Iris pigment epithelial cell (primary cell): ENCODE measurements at regions not wholly inside any gene's neighbourhood (a gene's known extent, or its start where the extent isn't known, plus 50 kb on each side); places are given as distances from the start of the nearest gene placed in this dataset.
A peak's percentile ranks its signal among the peaks of the same experiment; 100 is the strongest.

Source experiments
- DNase-seq: peaks from one replicate; pipeline ENCODE4 v3.0.0-alpha.2; 2011; ENCODE audit warnings: low read depth

GRCh38 chr5:74424162-74424868 lies 216.2 kb downstream of the ENC1 start:
- peak; percentile 62 for DNase-seq

- no peak for DNase-seq
Measured at GRCh38 chr5:74423383-74423782, 217.1 kb downstream of the ENC1 start.

GRCh38 chr5:74422671-74423070 lies 217.9 kb downstream of the ENC1 start:
- no peak for DNase-seq

GRCh38 chr5:74422030-74422429 lies 218.5 kb downstream of the ENC1 start:
- no peak for DNase-seq

- no peak for DNase-seq
Measured at GRCh38 chr5:74421377-74421776, 219.2 kb downstream of the ENC1 start.

GRCh38 chr5:74420947-74421346 lies 219.6 kb downstream of the ENC1 start:
- no peak for DNase-seq

GRCh38 chr5:74420220-74420619 lies 220.3 kb downstream of the ENC1 start:
- no peak for DNase-seq

- no peak for DNase-seq
Measured at GRCh38 chr5:74419468-74419867, 221.1 kb downstream of the ENC1 start.

- no peak for DNase-seq
Measured at GRCh38 chr5:74418709-74419108, 221.8 kb downstream of the ENC1 start.

- no peak for DNase-seq
Measured at GRCh38 chr5:74418261-74418660, 222.3 kb downstream of the ENC1 start.

- DNase-seq = peak; percentile 44
Measured at GRCh38 chr5:74415695-74416102, 224.8 kb downstream of the ENC1 start.

- DNase-seq = no peak
Measured at GRCh38 chr5:74414228-74414627, 226.3 kb downstream of the ENC1 start.

GRCh38 chr5:74413403-74414048 lies 227.0 kb downstream of the ENC1 start:
- no peak for DNase-seq

GRCh38 chr5:74412066-74412465 lies 228.5 kb downstream of the ENC1 start:
- DNase-seq = no peak

GRCh38 chr5:74409712-74410111 lies 230.8 kb downstream of the ENC1 start:
- no peak for DNase-seq

GRCh38 chr5:74409166-74409706 lies 231.3 kb downstream of the ENC1 start:
- no peak for DNase-seq

- DNase-seq = no peak
Measured at GRCh38 chr5:74408150-74409043, 232.1 kb downstream of the ENC1 start.

- DNase-seq = no peak
Measured at GRCh38 chr5:74407701-74408100, 232.8 kb downstream of the ENC1 start.

GRCh38 chr5:74406844-74407243 lies 233.7 kb downstream of the ENC1 start:
- DNase-seq = no peak

- DNase-seq = no peak
Measured at GRCh38 chr5:74405593-74405992, 234.9 kb downstream of the ENC1 start.

- no peak for DNase-seq
Measured at GRCh38 chr5:74404574-74405508, 235.7 kb downstream of the ENC1 start.
